GM12891 (cell line): ENCODE measurements at regions not wholly inside any gene's neighbourhood (a gene's known extent, or its start where the extent isn't known, plus 50 kb on each side); places are given as distances from the start of the nearest gene placed in this dataset.

ENCODE experiments used
- POLR2A ChIP-seq: IDR thresholded peaks from 2 replicates; pipeline ENCODE4 v1.6.1; 2011; ENCODE audit warnings: low read depth, low read length, control low read depth
- POLR2AphosphoS5 ChIP-seq: IDR thresholded peaks from 2 replicates; pipeline ENCODE4 v1.6.1; 2011; ENCODE audit warnings: low read depth, low read length, control low read depth

- no peak for TF ChIP-seq POLR2AphosphoS5
- TF ChIP-seq POLR2A = no peak
Measured at GRCh38 chr6:90868656-90869055, 281.8 kb upstream of the MAP3K7 start.
